HEK293 (cell line): ENCODE measurements at regions not wholly inside any gene's neighbourhood (a gene's known extent, or its start where the extent isn't known, plus 50 kb on each side); places are given as distances from the start of the nearest gene placed in this dataset.

ENCODE experiments used
- CTCF ChIA-PET: fragments of 350-600 bp; formaldehyde crosslinking; extraction: SDS; loops from one replicate; lab custom pipeline; 2021; ENCODE audit warnings: antibody characterized with exemption; lab: Yijun Ruan, JAX
- POLR2A ChIA-PET: fragments of 300-600 bp; formaldehyde crosslinking; extraction: SDS; loops from one replicate; lab custom pipeline; 2020; ENCODE audit warnings: antibody characterized with exemption, inconsistent platforms; lab: Yijun Ruan, JAX
- H3K27ac ChIP-seq: fragments of 200-500 bp; sonication (Bioruptor generic); 2 replicates; pipeline ENCODE4 v1.5.1; 2014; ENCODE audit warnings: low read depth, low read length, control low read depth, inconsistent platforms; ENCODE audit errors: extremely low read depth
- H3K36me3 ChIP-seq, 2 experiments: fragments of 200-500 bp in 1 of 2; sonication (Bioruptor generic) in 1 of 2; 1 replicate in 1 of 2; 2 replicates in 1 of 2; pipeline ENCODE4 v1.5.1; 2014 to 2017; ENCODE audit warnings: inconsistent platforms in 2 of 2, low read length in 2 of 2; ENCODE audit not compliant: control insufficient read depth in 2 of 2, insufficient read depth in 1 of 2
- H3K4me1 ChIP-seq: fragments of 200-500 bp; sonication (Bioruptor generic); 2 replicates; pipeline ENCODE4 v1.5.1; 2014; ENCODE audit warnings: mild to moderate bottlenecking, low read length, inconsistent platforms; ENCODE audit not compliant: control insufficient read depth, insufficient read depth
- H3K4me3 ChIP-seq: 2 replicates; pipeline ENCODE4 v1.5.1; 2011; ENCODE audit warnings: low read depth, mild to moderate bottlenecking, control low read depth, low read length, moderate library complexity
- H3K9me3 ChIP-seq: fragments of 200-500 bp; sonication (Bioruptor generic); 2 replicates; pipeline ENCODE4 v1.5.1; 2014; ENCODE audit warnings: low read depth, low read length, inconsistent platforms; ENCODE audit not compliant: control insufficient read depth, insufficient read depth
- BCL11B ChIP-seq: fragments of 450-650 bp; formaldehyde crosslinking; IDR thresholded peaks from 2 replicates; pipeline ENCODE4 v1.5.1; 2016; ENCODE audit warnings: low read depth, missing biosample characterization, missing genetic modification characterization
- IKZF3 ChIP-seq: fragments of 450-650 bp; IDR thresholded peaks from 2 replicates; pipeline ENCODE4 v1.5.0; 2018; ENCODE audit warnings: missing biosample characterization, mild to moderate bottlenecking, missing genetic modification characterization, moderate library complexity
- KLF10 ChIP-seq: fragments of 450-650 bp; IDR thresholded peaks from 2 replicates; pipeline ENCODE4 v1.5.1; 2018; ENCODE audit warnings: missing biosample characterization, mild to moderate bottlenecking, missing genetic modification characterization
- SP3 ChIP-seq: fragments of 450-650 bp; formaldehyde crosslinking; IDR thresholded peaks from 2 replicates; pipeline ENCODE4 v1.5.1; 2016; ENCODE audit warnings: missing biosample characterization, missing genetic modification characterization
- TRIM28 ChIP-seq: IDR thresholded peaks from 2 replicates; pipeline ENCODE4 v1.6.1; 2011; ENCODE audit warnings: low read length, control low read depth, borderline replicate concordance
- ZBTB20 ChIP-seq: fragments of 450-650 bp; formaldehyde crosslinking; IDR thresholded peaks from 2 replicates; pipeline ENCODE4 v1.5.1; 2016; ENCODE audit warnings: missing biosample characterization, missing genetic modification characterization
- ZFP37 ChIP-seq: fragments of 450-650 bp; formaldehyde crosslinking; IDR thresholded peaks from 2 replicates; pipeline ENCODE4 v1.5.1; 2016; ENCODE audit warnings: missing biosample characterization, missing genetic modification characterization
- ZFP41 ChIP-seq: fragments of 450-650 bp; formaldehyde crosslinking; IDR thresholded peaks from 2 replicates; pipeline ENCODE4 v1.5.1; 2016; ENCODE audit warnings: missing biosample characterization, missing genetic modification characterization, borderline replicate concordance
- ZNF16 ChIP-seq: fragments of 450-650 bp; formaldehyde crosslinking; IDR thresholded peaks from 2 replicates; pipeline ENCODE4 v1.5.1; 2016; ENCODE audit warnings: low read depth, missing biosample characterization, missing genetic modification characterization
- ZNF169 ChIP-seq: fragments of 450-650 bp; formaldehyde crosslinking; IDR thresholded peaks from 2 replicates; pipeline ENCODE4 v1.5.1; 2016; ENCODE audit warnings: missing biosample characterization, missing genetic modification characterization
- ZNF266 ChIP-seq: fragments of 450-650 bp; formaldehyde crosslinking; IDR thresholded peaks from 2 replicates; pipeline ENCODE4 v1.5.1; 2016; ENCODE audit warnings: missing biosample characterization, missing genetic modification characterization, low read depth
- ZNF274 ChIP-seq, 2 experiments: fragments of 200-500 bp in 1 of 2; fragments of 450-650 bp in 1 of 2; sonication (Bioruptor generic) in 1 of 2; formaldehyde crosslinking in 1 of 2; IDR thresholded peaks; 2 replicates each; pipeline versions ENCODE4 v1.5.1 to v1.6.1; 2014 to 2016; ENCODE audit warnings: borderline replicate concordance in 1 of 2, inconsistent platforms in 1 of 2, low read length in 1 of 2, missing biosample characterization in 1 of 2, missing genetic modification characterization in 1 of 2
- ZNF350 ChIP-seq: fragments of 450-650 bp; formaldehyde crosslinking; IDR thresholded peaks from 2 replicates; pipeline ENCODE4 v1.5.0; 2017; ENCODE audit warnings: missing biosample characterization, mild to moderate bottlenecking, missing genetic modification characterization
- ZNF366 ChIP-seq: fragments of 450-650 bp; formaldehyde crosslinking; conservative IDR thresholded peaks from 2 replicates; pipeline ENCODE4 v1.5.1; 2016; ENCODE audit warnings: missing biosample characterization, missing genetic modification characterization
- ZNF394 ChIP-seq: fragments of 450-650 bp; formaldehyde crosslinking; IDR thresholded peaks from 2 replicates; pipeline ENCODE4 v1.5.1; 2016; ENCODE audit warnings: missing biosample characterization, missing genetic modification characterization, mild to moderate bottlenecking, moderate library complexity, borderline replicate concordance
- ZNF521 ChIP-seq: fragments of 450-650 bp; formaldehyde crosslinking; IDR thresholded peaks from 2 replicates; pipeline ENCODE4 v1.5.1; 2017; ENCODE audit warnings: missing biosample characterization, mild to moderate bottlenecking, missing genetic modification characterization
- ZNF677 ChIP-seq: fragments of 450-650 bp; IDR thresholded peaks from 2 replicates; pipeline ENCODE4 v1.5.0; 2018; ENCODE audit warnings: missing biosample characterization, mild to moderate bottlenecking, missing genetic modification characterization, moderate library complexity
- ZNF837 ChIP-seq: fragments of 450-650 bp; formaldehyde crosslinking; IDR thresholded peaks from 2 replicates; pipeline ENCODE4 v1.5.1; 2016; ENCODE audit warnings: missing biosample characterization, missing genetic modification characterization
- TF ChIP-seq, protein P1 (sequence below): fragments of 450-650 bp; formaldehyde crosslinking; IDR thresholded peaks from 2 replicates; pipeline ENCODE4 v1.5.1; 2016; ENCODE audit warnings: missing biosample characterization, missing genetic modification characterization
- TF ChIP-seq, protein P2 (sequence below): fragments of 450-650 bp; formaldehyde crosslinking; IDR thresholded peaks from 2 replicates; pipeline ENCODE4 v1.5.1; 2016; ENCODE audit warnings: missing biosample characterization, missing genetic modification characterization
- TF ChIP-seq, protein P3 (sequence below): fragments of 450-650 bp; formaldehyde crosslinking; IDR thresholded peaks from 2 replicates; pipeline ENCODE4 v1.5.1; 2017; ENCODE audit warnings: missing biosample characterization, missing genetic modification characterization

DNA sequence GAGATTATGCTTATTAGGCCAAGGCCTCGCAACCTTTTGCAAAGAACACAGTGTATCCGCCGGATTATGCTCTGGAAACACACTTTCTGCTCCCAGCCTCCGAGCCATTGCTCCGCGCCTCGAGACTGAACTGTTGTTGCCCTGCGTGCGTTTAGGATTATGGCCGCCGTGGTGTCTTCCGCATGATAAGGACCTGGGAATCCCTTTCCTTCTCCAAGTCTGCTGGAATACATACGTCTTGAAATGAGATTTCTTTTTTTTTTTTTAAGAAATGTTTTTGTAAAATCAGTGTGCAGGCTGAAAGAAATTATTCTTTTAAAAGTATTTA, 89.8 kb upstream of the SOX1 start (continued):
- no peak for TF ChIP-seq IKZF3 (tag by site-specific recombination)
- TF ChIP-seq ZBTB20, result no peak
- TF ChIP-seq KLF10 (tag by site-specific recombination), result no peak
- TF ChIP-seq ZNF394, result no peak
- no peak for TF ChIP-seq ZFP37
- no peak for TF ChIP-seq ZNF274 (IDR thresholded peaks at IDR 0.05; ENCODE audit: low read length)
- TF ChIP-seq ZNF274 (tag by site-specific recombination; IDR thresholded peaks at IDR 0.05; ENCODE audit: borderline replicate concordance), result no peak
- TF ChIP-seq ZNF16 (tag by site-specific recombination), result no peak
- TF ChIP-seq, protein P1, sequence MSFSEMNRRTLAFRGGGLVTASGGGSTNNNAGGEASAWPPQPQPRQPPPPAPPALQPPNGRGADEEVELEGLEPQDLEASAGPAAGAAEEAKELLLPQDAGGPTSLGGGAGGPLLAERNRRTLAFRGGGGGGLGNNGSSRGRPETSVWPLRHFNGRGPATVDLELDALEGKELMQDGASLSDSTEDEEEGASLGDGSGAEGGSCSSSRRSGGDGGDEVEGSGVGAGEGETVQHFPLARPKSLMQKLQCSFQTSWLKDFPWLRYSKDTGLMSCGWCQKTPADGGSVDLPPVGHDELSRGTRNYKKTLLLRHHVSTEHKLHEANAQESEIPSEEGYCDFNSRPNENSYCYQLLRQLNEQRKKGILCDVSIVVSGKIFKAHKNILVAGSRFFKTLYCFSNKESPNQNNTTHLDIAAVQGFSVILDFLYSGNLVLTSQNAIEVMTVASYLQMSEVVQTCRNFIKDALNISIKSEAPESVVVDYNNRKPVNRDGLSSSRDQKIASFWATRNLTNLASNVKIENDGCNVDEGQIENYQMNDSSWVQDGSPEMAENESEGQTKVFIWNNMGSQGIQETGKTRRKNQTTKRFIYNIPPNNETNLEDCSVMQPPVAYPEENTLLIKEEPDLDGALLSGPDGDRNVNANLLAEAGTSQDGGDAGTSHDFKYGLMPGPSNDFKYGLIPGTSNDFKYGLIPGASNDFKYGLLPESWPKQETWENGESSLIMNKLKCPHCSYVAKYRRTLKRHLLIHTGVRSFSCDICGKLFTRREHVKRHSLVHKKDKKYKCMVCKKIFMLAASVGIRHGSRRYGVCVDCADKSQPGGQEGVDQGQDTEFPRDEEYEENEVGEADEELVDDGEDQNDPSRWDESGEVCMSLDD (tag by site-specific recombination), result no peak

DNA sequence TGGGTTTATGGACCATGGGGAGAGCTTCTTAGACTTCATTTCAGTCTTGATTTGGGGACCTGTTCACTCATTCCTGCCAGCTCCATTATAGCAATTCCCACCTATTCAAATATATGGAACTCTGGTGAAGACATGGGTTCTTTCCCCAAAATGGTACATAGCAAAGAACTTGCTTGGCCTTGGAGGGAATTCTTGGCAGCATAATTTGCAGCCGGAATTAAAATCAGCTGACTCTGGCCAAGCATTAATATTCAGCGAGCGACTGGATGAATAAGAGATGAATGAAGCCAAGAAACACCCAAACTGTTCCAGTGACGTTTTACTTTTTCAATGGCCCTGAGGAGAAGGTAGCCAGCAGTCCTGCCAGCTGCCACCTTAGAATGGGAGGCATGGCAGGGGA, 88.4 kb upstream of the SOX1 start:
- no peak overlapping the region for H3K27ac ChIP-seq
- CTCF ChIA-PET, result interaction anchor here (0.6 kb wide), 1 partner anchor 458 kb away, joined by 3 read pairs; no protein-coding TSS in a partner anchor
- POLR2A ChIA-PET, result no interaction called here
- H3K4me1 ChIP-seq, result no peaks in the 10 kb centered on the region
- no peaks in the 10 kb centered on the region for H3K9me3 ChIP-seq
- TF ChIP-seq ZNF366 (tag by site-specific recombination), result no peak
- TF ChIP-seq ZNF169 (tag by site-specific recombination), result no peak
- no peak for TF ChIP-seq SP3 (tag by site-specific recombination)
- no peak overlapping the region for H3K4me3 ChIP-seq
- no peaks in the 10 kb centered on the region for H3K36me3 ChIP-seq

DNA sequence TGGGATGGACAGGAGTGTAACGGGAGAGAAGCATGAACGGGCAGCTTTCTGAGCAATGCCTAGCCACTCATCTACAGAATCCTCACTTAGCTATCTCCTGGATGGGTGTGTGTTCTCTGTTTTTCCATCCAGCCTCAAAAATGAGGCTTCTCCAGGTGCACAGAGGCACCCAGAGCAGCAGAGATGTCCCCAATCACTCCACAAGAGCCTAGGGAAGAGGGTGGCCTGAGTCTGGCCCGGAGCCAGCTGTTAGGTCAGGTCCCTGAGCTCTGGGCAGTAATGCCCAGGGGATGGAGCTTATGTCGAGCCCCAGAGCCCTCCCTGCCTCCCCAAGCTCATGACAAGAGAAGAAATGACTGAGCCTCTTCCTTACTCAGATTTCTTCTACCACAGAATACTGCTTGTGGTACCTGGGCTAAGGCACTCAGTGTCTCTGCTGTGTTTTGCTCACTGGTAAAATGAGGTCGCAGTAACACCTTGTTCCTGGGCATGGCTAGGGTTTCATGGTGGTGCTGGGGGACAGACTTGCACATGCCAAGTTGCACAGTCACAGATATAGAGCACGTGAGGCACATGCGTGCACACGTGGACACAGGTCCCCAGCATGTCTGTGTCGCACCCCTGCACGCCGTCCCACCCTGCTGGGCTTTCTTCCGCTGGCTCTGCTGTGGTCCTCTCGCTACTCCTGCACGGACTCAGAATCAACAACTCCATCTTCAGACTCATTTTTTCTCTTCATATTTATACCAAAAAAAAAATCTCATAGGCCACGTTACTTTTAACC, 86.6 kb upstream of the SOX1 start:
- Histone ChIP-seq H3K36me3 (no peaks in the 10 kb centered on the region), H3K4me1 (no peaks in the 10 kb centered on the region), H3K4me3 (no peak overlapping the region), H3K9me3 (no peaks in the 10 kb centered on the region), H3K27ac (no peak overlapping the region)
- TF ChIP-seq KLF10 (tag by site-specific recombination), result no peak
- TF ChIP-seq ZNF677 (tag by site-specific recombination), result no peak
- TF ChIP-seq ZNF350 (tag by site-specific recombination), result no peak
- no peak for TF ChIP-seq BCL11B (tag by site-specific recombination)
- no peak for TF ChIP-seq ZFP41 (tag by site-specific recombination)
- TF ChIP-seq, protein P2, sequence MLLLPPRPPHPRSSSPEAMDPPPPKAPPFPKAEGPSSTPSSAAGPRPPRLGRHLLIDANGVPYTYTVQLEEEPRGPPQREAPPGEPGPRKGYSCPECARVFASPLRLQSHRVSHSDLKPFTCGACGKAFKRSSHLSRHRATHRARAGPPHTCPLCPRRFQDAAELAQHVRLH (tag by site-specific recombination), result no peak
- TF ChIP-seq ZNF521 (tag by site-specific recombination), result no peak
- TF ChIP-seq, protein P3, sequence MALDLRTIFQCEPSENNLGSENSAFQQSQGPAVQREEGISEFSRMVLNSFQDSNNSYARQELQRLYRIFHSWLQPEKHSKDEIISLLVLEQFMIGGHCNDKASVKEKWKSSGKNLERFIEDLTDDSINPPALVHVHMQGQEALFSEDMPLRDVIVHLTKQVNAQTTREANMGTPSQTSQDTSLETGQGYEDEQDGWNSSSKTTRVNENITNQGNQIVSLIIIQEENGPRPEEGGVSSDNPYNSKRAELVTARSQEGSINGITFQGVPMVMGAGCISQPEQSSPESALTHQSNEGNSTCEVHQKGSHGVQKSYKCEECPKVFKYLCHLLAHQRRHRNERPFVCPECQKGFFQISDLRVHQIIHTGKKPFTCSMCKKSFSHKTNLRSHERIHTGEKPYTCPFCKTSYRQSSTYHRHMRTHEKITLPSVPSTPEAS, result no peak
- no peak for TF ChIP-seq TRIM28
- no peak for TF ChIP-seq ZNF266 (tag by site-specific recombination)
- no peak for TF ChIP-seq ZNF837 (tag by site-specific recombination)
- ChIA-PET CTCF (no interaction called here), POLR2A (no interaction called here)
